Heart left ventricle (tissue), 13 donors: ENCODE measurements at regions not wholly inside any gene's neighbourhood (a gene's known extent, or its start where the extent isn't known, plus 50 kb on each side); places are given as distances from the start of the nearest gene placed in this dataset.

ENCODE experiments used
- POLR2A ChIP-seq, 2 donors: fragments of 450-650 bp; IDR thresholded peaks; one replicate each; pipeline ENCODE4 v1.6.1; 2017; ENCODE audit warnings: antibody characterized with exemption in 2 of 2, mild to moderate bottlenecking in 2 of 2, moderate library complexity in 2 of 2
- TF ChIP-seq, protein P1 (sequence below), 12 donors: fragments of 200-600 bp; sonication (generic) in 4 of 12; IDR thresholded peaks; one replicate each; pipeline versions ENCODE4 v1.5.0 to v1.8.0; 2018 to 2022; ENCODE audit warnings: antibody characterized with exemption in 12 of 12, mild to moderate bottlenecking in 5 of 12
- donor health status: ischemic (EF 13 %, LVEDD 7.1; RV severe dilation, severe dysfunction).
- donor health status: DM: no; HTN: yes; CAD: no.
- donor health status: DM: no; HTN: no; CAD: no.
- donor health status: ischemic (EF 25% LVEDD 6.9; RV normal size, moderate dysfunction).
- donor health status: ischemic (EF 25% LVEDD 5.7; RV mildly dilated, moderate dysfunction).
- donor health status: ischemic (EF 35%, LVEDD 5.7; RV mildly dilated, moderate dysfunction).
- donor health status: nonischemic (EF 11% LVEDD 7.7; RV severe dilation, severe dysfunction).
- donor health status: DM: yes; HTN: yes; CAD: no.
- donor health status: PGD.
- donor health status: ischemic (EF 29% LVEDD 5.4; RV normal size, mild dysfunction).
- donor health status: nonischemic (EF 23%, LVEDD 6.1; RV moderate dilation, normal function).

DNA sequence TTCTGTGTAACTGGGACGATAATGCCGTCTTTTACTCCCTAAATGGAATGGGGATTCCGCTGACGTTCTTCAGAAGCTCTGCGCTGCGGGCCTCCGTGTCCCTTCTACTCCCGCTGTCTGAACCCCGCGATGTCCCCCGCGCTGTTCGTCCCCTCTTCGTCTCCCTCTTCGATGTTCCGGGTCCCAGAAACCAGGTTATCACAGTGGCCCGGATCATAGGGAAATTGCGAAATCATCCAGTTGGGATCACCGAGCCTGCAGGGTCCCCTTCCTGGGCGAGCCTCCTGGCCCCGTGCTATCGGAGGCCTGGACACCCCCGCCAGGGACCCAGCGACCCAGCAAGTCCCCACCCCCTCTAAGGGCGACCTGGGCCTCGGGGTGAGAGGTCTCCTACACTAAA is 154.2 kb downstream of the PPIAL4G start:
- TF ChIP-seq, protein P1, sequence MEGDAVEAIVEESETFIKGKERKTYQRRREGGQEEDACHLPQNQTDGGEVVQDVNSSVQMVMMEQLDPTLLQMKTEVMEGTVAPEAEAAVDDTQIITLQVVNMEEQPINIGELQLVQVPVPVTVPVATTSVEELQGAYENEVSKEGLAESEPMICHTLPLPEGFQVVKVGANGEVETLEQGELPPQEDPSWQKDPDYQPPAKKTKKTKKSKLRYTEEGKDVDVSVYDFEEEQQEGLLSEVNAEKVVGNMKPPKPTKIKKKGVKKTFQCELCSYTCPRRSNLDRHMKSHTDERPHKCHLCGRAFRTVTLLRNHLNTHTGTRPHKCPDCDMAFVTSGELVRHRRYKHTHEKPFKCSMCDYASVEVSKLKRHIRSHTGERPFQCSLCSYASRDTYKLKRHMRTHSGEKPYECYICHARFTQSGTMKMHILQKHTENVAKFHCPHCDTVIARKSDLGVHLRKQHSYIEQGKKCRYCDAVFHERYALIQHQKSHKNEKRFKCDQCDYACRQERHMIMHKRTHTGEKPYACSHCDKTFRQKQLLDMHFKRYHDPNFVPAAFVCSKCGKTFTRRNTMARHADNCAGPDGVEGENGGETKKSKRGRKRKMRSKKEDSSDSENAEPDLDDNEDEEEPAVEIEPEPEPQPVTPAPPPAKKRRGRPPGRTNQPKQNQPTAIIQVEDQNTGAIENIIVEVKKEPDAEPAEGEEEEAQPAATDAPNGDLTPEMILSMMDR (IDR thresholded peaks at IDR 0.05): no peak
- TF ChIP-seq POLR2A (IDR thresholded peaks at IDR 0.05): no peak
